ENCODE measurements at regions not wholly inside any gene's neighbourhood (a gene's known extent, or its start where the extent isn't known, plus 50 kb on each side); places are given as distances from the start of the nearest gene placed in this dataset.

DNA sequence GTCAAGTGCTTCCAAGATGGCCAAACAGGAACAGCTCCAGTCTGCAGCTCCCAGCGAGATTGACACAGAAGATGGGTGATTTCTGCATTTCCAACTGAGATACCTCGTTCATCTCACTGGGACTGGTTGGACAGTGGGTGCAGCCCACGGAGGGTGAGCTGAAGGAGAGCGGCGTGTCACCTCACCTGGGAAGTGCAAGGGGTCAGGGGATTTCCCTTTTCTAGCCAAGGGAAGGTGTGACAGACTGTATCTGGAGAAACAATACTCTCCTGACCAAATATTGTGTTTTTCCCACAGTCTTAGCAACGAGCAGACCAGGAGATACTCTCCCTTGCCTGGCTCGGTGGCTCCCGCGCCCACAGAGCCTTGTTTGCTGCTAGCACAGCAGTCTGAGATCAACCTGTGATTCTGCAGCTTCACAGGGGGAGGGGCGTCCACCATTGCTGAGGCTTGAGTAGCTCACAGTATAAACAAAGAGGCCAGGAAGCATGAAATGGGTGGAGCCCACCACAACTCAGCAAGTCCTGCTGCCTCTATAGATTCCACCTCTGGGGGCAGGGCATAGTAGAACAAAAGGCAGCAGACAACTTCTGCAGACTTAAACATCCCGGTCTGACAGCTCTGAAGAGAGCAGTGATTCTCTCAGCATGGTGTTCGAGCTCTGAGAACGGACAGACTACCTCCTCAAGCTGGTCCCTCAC, 293.5 kb upstream of the SUCLG2 start:
- Histone ChIP-seq H3K4me1 (ENCODE audit: control insufficient read depth in 1 of 2, insufficient read depth in 2 of 2, low read length in 2 of 2) (no peaks in the 10 kb centered on the region), H3K27ac (ENCODE audit: low read depth in 1 of 2, low read length in 2 of 2) (no peak overlapping the region), H3K9ac (ENCODE audit: insufficient read depth, low read length, poor library complexity, severe bottlenecking) (no peak overlapping the region), H3K4me2 (replicated peaks; ENCODE audit: extremely low read depth, low read length, poor library complexity, severe bottlenecking) (no peak overlapping the region), H3K9me3 (replicated peaks in 1 of 2; ENCODE audit: control insufficient read depth in 1 of 2, insufficient read depth in 1 of 2, low read length in 2 of 2) (peaks cover 0 to 9% of the 10 kb centered on the region in 2 donors), H3K79me2 (ENCODE audit: insufficient read depth, low read length) (no peaks in the 10 kb centered on the region), H3K4me3 (replicated peaks in 1 of 3; ENCODE audit: low read depth in 2 of 3, low read length in 3 of 3) (no peak overlapping the region), H3K36me3 (replicated peaks in 1 of 2; ENCODE audit: control insufficient read depth in 1 of 2, insufficient read depth in 2 of 2, low read length in 2 of 2) (no peaks in the 10 kb centered on the region), H3K27me3 (ENCODE audit: control insufficient read depth in 2 of 2, insufficient read depth in 2 of 2, low read length in 2 of 2) (no peaks in the 10 kb centered on the region), H4K20me1 (ENCODE audit: insufficient read depth, low read length) (no peaks in the 10 kb centered on the region), H2AFZ (ENCODE audit: insufficient read depth, low read depth, low read length, poor library complexity, severe bottlenecking) (no peak overlapping the region)
- Mint-ChIP-seq H3K27ac (no peak overlapping the region), H3K36me3 (no peaks in the 10 kb centered on the region), H3K9me3 (peaks cover 0 to 17% (median 5%) of the 10 kb centered on the region in 7 donors), H3K4me3 (no peak overlapping the region), H3K4me1 (no peaks in the 10 kb centered on the region), H3K27me3 (ENCODE audit: low read depth in 3 of 3) (no peaks in the 10 kb centered on the region)
- no peak for DNase-seq
- TF ChIP-seq, protein P1, sequence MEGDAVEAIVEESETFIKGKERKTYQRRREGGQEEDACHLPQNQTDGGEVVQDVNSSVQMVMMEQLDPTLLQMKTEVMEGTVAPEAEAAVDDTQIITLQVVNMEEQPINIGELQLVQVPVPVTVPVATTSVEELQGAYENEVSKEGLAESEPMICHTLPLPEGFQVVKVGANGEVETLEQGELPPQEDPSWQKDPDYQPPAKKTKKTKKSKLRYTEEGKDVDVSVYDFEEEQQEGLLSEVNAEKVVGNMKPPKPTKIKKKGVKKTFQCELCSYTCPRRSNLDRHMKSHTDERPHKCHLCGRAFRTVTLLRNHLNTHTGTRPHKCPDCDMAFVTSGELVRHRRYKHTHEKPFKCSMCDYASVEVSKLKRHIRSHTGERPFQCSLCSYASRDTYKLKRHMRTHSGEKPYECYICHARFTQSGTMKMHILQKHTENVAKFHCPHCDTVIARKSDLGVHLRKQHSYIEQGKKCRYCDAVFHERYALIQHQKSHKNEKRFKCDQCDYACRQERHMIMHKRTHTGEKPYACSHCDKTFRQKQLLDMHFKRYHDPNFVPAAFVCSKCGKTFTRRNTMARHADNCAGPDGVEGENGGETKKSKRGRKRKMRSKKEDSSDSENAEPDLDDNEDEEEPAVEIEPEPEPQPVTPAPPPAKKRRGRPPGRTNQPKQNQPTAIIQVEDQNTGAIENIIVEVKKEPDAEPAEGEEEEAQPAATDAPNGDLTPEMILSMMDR (IDR thresholded peaks at IDR 0.05): no peak
- 71% methylated on average over 11 of the region's 13 CpGs for WGBS (ENCODE audit: insufficient coverage)
- intact Hi-C loops (cut with micrococcal nuclease): no loop called here

DNA sequence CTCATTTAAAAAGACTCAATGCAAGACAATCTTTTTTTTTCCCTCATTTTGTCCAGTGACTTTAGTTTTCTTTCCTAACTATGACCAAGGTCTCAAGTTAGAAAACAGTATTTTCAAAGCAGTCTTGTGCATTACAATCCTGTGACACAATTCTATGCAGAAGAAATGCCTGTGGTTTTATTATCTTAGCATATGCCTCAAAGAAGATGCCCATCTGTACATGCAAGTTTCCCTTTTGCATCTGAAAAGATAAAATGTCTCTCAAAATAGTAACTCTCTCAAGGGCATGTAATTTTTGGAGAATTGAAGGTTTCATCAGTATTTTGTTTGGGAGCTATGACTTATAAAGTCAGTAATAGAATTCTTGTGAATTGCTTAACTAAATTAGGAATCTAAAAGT, 292.0 kb upstream of the SUCLG2 start:
- intact Hi-C loops (cut with micrococcal nuclease): no loop called here

More for the DNA sequence above, 292.0 kb upstream of the SUCLG2 start:
- H2AFZ ChIP-seq (ENCODE audit: insufficient read depth, low read depth, low read length, poor library complexity, severe bottlenecking): no peak overlapping the region
- H3K4me2 ChIP-seq (replicated peaks; ENCODE audit: extremely low read depth, low read length, poor library complexity, severe bottlenecking): no peak overlapping the region
- H3K27ac ChIP-seq (ENCODE audit: low read depth in 1 of 2, low read length in 2 of 2): no peak overlapping the region
- no peaks in the 10 kb centered on the region for H3K27me3 Mint-ChIP-seq (ENCODE audit: low read depth in 3 of 3)
- H3K27ac Mint-ChIP-seq: no peak overlapping the region
- H3K9ac ChIP-seq (ENCODE audit: insufficient read depth, low read length, poor library complexity, severe bottlenecking): no peak overlapping the region
- no peaks in the 10 kb centered on the region for H3K36me3 ChIP-seq (replicated peaks in 1 of 2; ENCODE audit: control insufficient read depth in 1 of 2, insufficient read depth in 2 of 2, low read length in 2 of 2)
- peaks cover 0 to 17% (median 5%) of the 10 kb centered on the region in 7 donors for H3K9me3 Mint-ChIP-seq
- TF ChIP-seq, protein P1 (IDR thresholded peaks at IDR 0.05): no peak
- H3K4me1 Mint-ChIP-seq: no peaks in the 10 kb centered on the region
- no peaks in the 10 kb centered on the region for H3K79me2 ChIP-seq (ENCODE audit: insufficient read depth, low read length)
- no peak for DNase-seq
- no peaks in the 10 kb centered on the region for H3K36me3 Mint-ChIP-seq
- no peaks in the 10 kb centered on the region for H3K4me1 ChIP-seq (ENCODE audit: control insufficient read depth in 1 of 2, insufficient read depth in 2 of 2, low read length in 2 of 2)
- H3K27me3 ChIP-seq (ENCODE audit: control insufficient read depth in 2 of 2, insufficient read depth in 2 of 2, low read length in 2 of 2): no peaks in the 10 kb centered on the region
- H3K9me3 ChIP-seq (replicated peaks in 1 of 2; ENCODE audit: control insufficient read depth in 1 of 2, insufficient read depth in 1 of 2, low read length in 2 of 2): peaks cover 0 to 9% of the 10 kb centered on the region in 2 donors
- H4K20me1 ChIP-seq (ENCODE audit: insufficient read depth, low read length): no peaks in the 10 kb centered on the region
- no peak overlapping the region for H3K4me3 Mint-ChIP-seq
- H3K4me3 ChIP-seq (replicated peaks in 1 of 3; ENCODE audit: low read depth in 2 of 3, low read length in 3 of 3): no peak overlapping the region
